ENCODE measurements at regions not wholly inside any gene's neighbourhood (a gene's known extent, or its start where the extent isn't known, plus 50 kb on each side); places are given as distances from the start of the nearest gene placed in this dataset.

DNA sequence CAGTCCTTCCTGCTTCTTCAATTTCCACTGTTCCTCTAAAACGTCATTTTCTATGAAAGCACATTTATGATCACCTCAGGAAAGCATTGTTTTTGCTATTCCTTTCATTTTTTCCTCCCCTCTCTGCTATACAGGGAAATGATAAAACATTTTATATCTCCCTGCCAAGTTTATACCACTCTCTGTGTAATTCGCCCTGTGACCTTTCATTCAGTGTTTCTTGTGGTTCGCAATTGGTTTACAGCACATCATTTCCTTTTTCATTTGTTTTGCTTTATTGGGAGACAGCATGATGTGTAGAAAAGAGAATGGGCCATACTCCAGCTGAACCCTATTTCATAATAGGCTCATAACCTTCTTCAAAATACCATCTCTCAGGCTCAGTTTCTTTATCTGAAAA lies 99.9 kb upstream of the RAPGEF2 start:
- H3K9me3 Mint-ChIP-seq: peaks cover 0 to 2% (median 0%) of the 10 kb centered on the region in 7 donors
- Histone ChIP-seq H2AFZ (ENCODE audit: insufficient read depth, low read depth, low read length, poor library complexity, severe bottlenecking) (no peak overlapping the region), H3K4me2 (replicated peaks; ENCODE audit: extremely low read depth, low read length, poor library complexity, severe bottlenecking) (no peak overlapping the region)

DNA sequence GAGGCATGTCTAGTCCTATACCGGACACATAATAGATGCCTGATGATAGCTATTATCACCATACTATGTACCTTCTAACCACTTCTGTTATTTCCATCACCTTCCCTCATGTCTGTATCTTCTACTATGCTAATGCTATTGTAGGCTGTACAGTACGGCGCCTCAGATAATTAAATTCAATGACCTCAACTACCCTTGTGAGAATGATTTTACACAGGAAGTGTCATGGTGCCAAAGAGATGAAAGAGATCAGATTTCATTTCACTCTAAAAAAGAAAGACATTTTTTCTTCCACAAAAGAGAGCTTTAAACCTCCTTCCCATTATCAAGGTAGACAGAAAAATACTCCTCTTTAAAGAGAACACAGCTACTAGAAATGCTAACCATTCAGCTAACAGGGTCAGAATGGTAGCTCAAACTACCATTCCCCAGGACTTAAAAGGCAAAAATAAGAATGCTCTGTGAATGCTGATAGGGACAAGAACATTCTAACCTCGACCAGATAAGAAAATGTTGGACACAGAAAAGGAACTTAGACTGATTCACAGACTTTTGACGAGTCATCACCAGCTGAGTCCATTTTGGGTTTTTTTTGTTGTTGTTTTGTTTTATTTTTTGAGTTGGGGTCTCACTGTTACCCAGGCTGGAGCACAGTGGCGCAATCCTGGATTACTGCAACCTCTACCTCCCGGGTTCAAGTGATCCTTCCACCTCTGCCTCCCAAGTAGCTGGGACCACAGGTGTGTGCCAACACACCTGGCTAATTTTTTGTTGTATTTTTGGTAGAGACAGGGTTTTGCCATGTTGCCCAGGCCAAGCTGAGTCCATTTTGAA lies 99.2 kb upstream of the RAPGEF2 start:
- no CpG with 5 or more reads among the region's 7 CpGs for WGBS (ENCODE audit: insufficient coverage)
- peak overlapping the region; percentile 3 for H2AFZ ChIP-seq (ENCODE audit: insufficient read depth, low read depth, low read length, poor library complexity, severe bottlenecking)
- Mint-ChIP-seq H3K4me1 (peaks cover 9% of the 10 kb centered on the region), H3K27me3 (ENCODE audit: low read depth in 3 of 3) (peaks cover 0 to 1% (median 0%) of the 10 kb centered on the region in 3 donors), H3K27ac (no peak overlapping the region), H3K4me3 (no peak overlapping the region), H3K36me3 (no peaks in the 10 kb centered on the region), H3K9me3 (peaks cover 0 to 2% (median 0%) of the 10 kb centered on the region in 7 donors)
- no peak overlapping the region for H3K4me2 ChIP-seq (replicated peaks; ENCODE audit: extremely low read depth, low read length, poor library complexity, severe bottlenecking)
- no peaks in the 10 kb centered on the region for H3K4me1 ChIP-seq (ENCODE audit: control insufficient read depth in 1 of 2, insufficient read depth in 2 of 2, low read length in 2 of 2)
- no peaks in the 10 kb centered on the region for H4K20me1 ChIP-seq (ENCODE audit: insufficient read depth, low read length)
- intact Hi-C loops (cut with micrococcal nuclease): no loop called here
- no peaks in the 10 kb centered on the region for H3K27me3 ChIP-seq (ENCODE audit: control insufficient read depth in 2 of 2, insufficient read depth in 2 of 2, low read length in 2 of 2)
- H3K36me3 ChIP-seq (replicated peaks in 1 of 2; ENCODE audit: control insufficient read depth in 1 of 2, insufficient read depth in 2 of 2, low read length in 2 of 2): no peaks in the 10 kb centered on the region
- H3K79me2 ChIP-seq (ENCODE audit: insufficient read depth, low read length): no peaks in the 10 kb centered on the region
- H3K4me3 ChIP-seq (replicated peaks in 1 of 3; ENCODE audit: low read depth in 2 of 3, low read length in 3 of 3): no peak overlapping the region
- DNase-seq: peak in 1 of 3 donors; percentile 7
- H3K27ac ChIP-seq (ENCODE audit: low read depth in 1 of 2, low read length in 2 of 2): no peak overlapping the region
- TF ChIP-seq, protein P1, sequence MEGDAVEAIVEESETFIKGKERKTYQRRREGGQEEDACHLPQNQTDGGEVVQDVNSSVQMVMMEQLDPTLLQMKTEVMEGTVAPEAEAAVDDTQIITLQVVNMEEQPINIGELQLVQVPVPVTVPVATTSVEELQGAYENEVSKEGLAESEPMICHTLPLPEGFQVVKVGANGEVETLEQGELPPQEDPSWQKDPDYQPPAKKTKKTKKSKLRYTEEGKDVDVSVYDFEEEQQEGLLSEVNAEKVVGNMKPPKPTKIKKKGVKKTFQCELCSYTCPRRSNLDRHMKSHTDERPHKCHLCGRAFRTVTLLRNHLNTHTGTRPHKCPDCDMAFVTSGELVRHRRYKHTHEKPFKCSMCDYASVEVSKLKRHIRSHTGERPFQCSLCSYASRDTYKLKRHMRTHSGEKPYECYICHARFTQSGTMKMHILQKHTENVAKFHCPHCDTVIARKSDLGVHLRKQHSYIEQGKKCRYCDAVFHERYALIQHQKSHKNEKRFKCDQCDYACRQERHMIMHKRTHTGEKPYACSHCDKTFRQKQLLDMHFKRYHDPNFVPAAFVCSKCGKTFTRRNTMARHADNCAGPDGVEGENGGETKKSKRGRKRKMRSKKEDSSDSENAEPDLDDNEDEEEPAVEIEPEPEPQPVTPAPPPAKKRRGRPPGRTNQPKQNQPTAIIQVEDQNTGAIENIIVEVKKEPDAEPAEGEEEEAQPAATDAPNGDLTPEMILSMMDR (IDR thresholded peaks at IDR 0.05): no peak
- H3K9me3 ChIP-seq (replicated peaks in 1 of 2; ENCODE audit: control insufficient read depth in 1 of 2, insufficient read depth in 1 of 2, low read length in 2 of 2): no peaks in the 10 kb centered on the region
- H3K9ac ChIP-seq (ENCODE audit: insufficient read depth, low read length, poor library complexity, severe bottlenecking): no peak overlapping the region

More for the DNA sequence above, 99.9 kb upstream of the RAPGEF2 start:
- intact Hi-C loops (cut with micrococcal nuclease): no loop called here
- no peak overlapping the region for H3K27ac ChIP-seq (ENCODE audit: low read depth in 1 of 2, low read length in 2 of 2)
- H3K36me3 Mint-ChIP-seq: no peaks in the 10 kb centered on the region
- no peak overlapping the region for H3K9ac ChIP-seq (ENCODE audit: insufficient read depth, low read length, poor library complexity, severe bottlenecking)
- H3K27me3 ChIP-seq (ENCODE audit: control insufficient read depth in 2 of 2, insufficient read depth in 2 of 2, low read length in 2 of 2): no peaks in the 10 kb centered on the region
- H3K4me3 ChIP-seq (replicated peaks in 1 of 3; ENCODE audit: low read depth in 2 of 3, low read length in 3 of 3): no peak overlapping the region
- TF ChIP-seq, protein P1 (IDR thresholded peaks at IDR 0.05): no peak
- H3K27me3 Mint-ChIP-seq (ENCODE audit: low read depth in 3 of 3): peaks cover 0 to 1% (median 0%) of the 10 kb centered on the region in 3 donors
- no peaks in the 10 kb centered on the region for H3K4me1 ChIP-seq (ENCODE audit: control insufficient read depth in 1 of 2, insufficient read depth in 2 of 2, low read length in 2 of 2)
- no CpG with 5 or more reads among the region's 3 CpGs for WGBS (ENCODE audit: insufficient coverage)
- H3K27ac Mint-ChIP-seq: no peak overlapping the region
- H3K79me2 ChIP-seq (ENCODE audit: insufficient read depth, low read length): no peaks in the 10 kb centered on the region
- no peaks in the 10 kb centered on the region for H3K9me3 ChIP-seq (replicated peaks in 1 of 2; ENCODE audit: control insufficient read depth in 1 of 2, insufficient read depth in 1 of 2, low read length in 2 of 2)
- no peaks in the 10 kb centered on the region for H3K36me3 ChIP-seq (replicated peaks in 1 of 2; ENCODE audit: control insufficient read depth in 1 of 2, insufficient read depth in 2 of 2, low read length in 2 of 2)
- no peak for DNase-seq
- no peak overlapping the region for H3K4me3 Mint-ChIP-seq
- peaks cover 9% of the 10 kb centered on the region for H3K4me1 Mint-ChIP-seq
- H4K20me1 ChIP-seq (ENCODE audit: insufficient read depth, low read length): no peaks in the 10 kb centered on the region
